PC-3 (cell line): ENCODE measurements at regions not wholly inside any gene's neighbourhood (a gene's known extent, or its start where the extent isn't known, plus 50 kb on each side); places are given as distances from the start of the nearest gene placed in this dataset.

Experiments used
- ATAC-seq: fragments of 200-7000 bp; cut with Tn5 transposase; 2 replicates; pipeline ENCODE4 v1.9.1; 2020; ENCODE audit warnings: mild to moderate bottlenecking, moderate library complexity
- BruUV-seq: library from RNA; stranded (reverse); fragments of 400-500 nt; replicated peaks from 2 replicates; lab custom pipeline; 2021; lab: Mats Ljungman, UMichigan
- CTCF ChIA-PET: fragments of 300-600 bp; sonication (Branson Sonifier 250); formaldehyde crosslinking; loops from one replicate; lab custom pipeline; 2022; ENCODE audit warnings: antibody characterized with exemption; lab: Charles Lee
- POLR2A ChIA-PET: fragments of 300-600 bp; sonication (Branson Sonifier 250); formaldehyde crosslinking; loops from one replicate; lab custom pipeline; 2022; ENCODE audit warnings: antibody characterized with exemption; ENCODE audit not compliant: unreplicated experiment; lab: Charles Lee
- DNase-seq: peaks from one replicate; pipeline ENCODE4 v3.0.0-alpha.2; 2015
- H2AFZ ChIP-seq: fragments of 300-600 bp; sonication (generic); 2 replicates; pipeline ENCODE4 v1.6.0; 2016; ENCODE audit warnings: antibody characterized with exemption, low read length
- H3F3A ChIP-seq: fragments of 300-600 bp; sonication (generic); one replicate; pipeline ENCODE4 v1.6.0; 2017; ENCODE audit warnings: antibody characterized with exemption, low read length, control low read depth, mild to moderate bottlenecking; ENCODE audit not compliant: unreplicated experiment
- H3K27ac ChIP-seq: fragments of 300-600 bp; sonication (generic); 2 replicates; pipeline ENCODE4 v1.5.1; 2016; ENCODE audit warnings: mild to moderate bottlenecking, low read length
- H3K27me3 ChIP-seq: fragments of 300-600 bp; sonication (generic); 2 replicates; pipeline ENCODE4 v1.6.1; 2016; ENCODE audit warnings: low read length, mixed read lengths
- H3K36me3 ChIP-seq: fragments of 300-600 bp; sonication (generic); 2 replicates; pipeline ENCODE4 v1.6.1; 2016; ENCODE audit warnings: low read depth, mixed run types, low read length, mixed read lengths
- H3K4me1 ChIP-seq: fragments of 300-600 bp; sonication (generic); 2 replicates; pipeline ENCODE4 v1.5.1; 2016; ENCODE audit warnings: low read length; ENCODE audit not compliant: insufficient read depth
- H3K4me2 ChIP-seq: fragments of 300-600 bp; sonication (generic); 2 replicates; pipeline ENCODE4 v1.6.0; 2016; ENCODE audit warnings: low read length
- H3K4me3 ChIP-seq: fragments of 300-600 bp; sonication (generic); 2 replicates; pipeline ENCODE4 v1.5.1; 2016; ENCODE audit warnings: mild to moderate bottlenecking, low read length, mixed read lengths
- H3K79me2 ChIP-seq: fragments of 300-600 bp; sonication (generic); 2 replicates; pipeline ENCODE4 v1.6.1; 2017; ENCODE audit warnings: low read length, mixed read lengths
- H3K9ac ChIP-seq: fragments of 300-600 bp; sonication (generic); 2 replicates; pipeline ENCODE4 v1.6.0; 2016; ENCODE audit warnings: mild to moderate bottlenecking, low read length
- H3K9me2 ChIP-seq: fragments of 300-600 bp; sonication (generic); replicated peaks from 2 replicates; pipeline ENCODE4 v1.6.1; 2016; ENCODE audit warnings: mixed run types, low read length, mixed read lengths
- H3K9me3 ChIP-seq: fragments of 300-600 bp; sonication (generic); 2 replicates; pipeline ENCODE4 v1.6.1; 2016; ENCODE audit warnings: low read length, mixed read lengths
- H4K20me1 ChIP-seq: fragments of 300-600 bp; sonication (generic); 2 replicates; pipeline ENCODE4 v1.6.1; 2016; ENCODE audit warnings: low read length, mixed read lengths
- EZH2 ChIP-seq: fragments of 300-600 bp; sonication (generic); IDR thresholded peaks from one replicate; pipeline ENCODE4 v1.6.1; 2017; ENCODE audit warnings: antibody characterized with exemption, mild to moderate bottlenecking, low read length; ENCODE audit not compliant: unreplicated experiment
- EZH2phosphoT487 ChIP-seq: fragments of 300-600 bp; sonication (generic); IDR thresholded peaks from 2 replicates; pipeline ENCODE4 v1.6.1; 2018; ENCODE audit warnings: mild to moderate bottlenecking, antibody characterized with exemption, low read length, borderline replicate concordance
- intact Hi-C: fragments of 100-400 bp; cut with micrococcal nuclease; formaldehyde crosslinking; loops from 2 replicates; pipeline ENCODE4 v1.9.0; 2023
- TF ChIP-seq, protein P1 (sequence below): fragments of 300-600 bp; sonication (generic); conservative IDR thresholded peaks from 2 replicates; pipeline ENCODE4 v1.5.1; 2017; ENCODE audit warnings: antibody characterized with exemption, low read depth, mild to moderate bottlenecking, low read length

DNA sequence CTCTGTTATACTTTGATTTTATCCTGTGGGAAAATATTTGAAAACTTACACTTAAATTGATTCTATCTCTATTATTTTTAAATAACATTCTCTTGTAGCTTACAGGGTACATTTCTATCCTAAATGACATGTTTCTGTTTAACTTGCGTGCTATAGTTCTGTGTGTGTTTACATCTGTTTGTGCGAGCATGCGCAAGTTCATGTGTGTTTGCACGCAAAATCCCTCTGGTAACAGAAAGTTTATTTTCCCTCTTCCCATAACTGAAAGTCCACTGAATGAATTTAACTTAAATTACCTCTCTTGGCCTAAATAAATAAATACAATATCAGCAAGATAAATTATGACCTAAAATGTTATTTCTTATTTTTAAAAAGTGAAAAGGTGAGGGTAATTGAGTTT is 117.3 kb upstream of the NEO1 start:
- intact Hi-C loops = no loop called here
- Histone ChIP-seq H3K27me3 (peaks cover 42% of the 10 kb centered on the region), H3K27ac (no peak overlapping the region), H4K20me1 (no peaks in the 10 kb centered on the region), H3K79me2 (no peaks in the 10 kb centered on the region), H3K4me2 (no peak overlapping the region), H3K9me3 (no peaks in the 10 kb centered on the region), H3K4me3 (no peak overlapping the region), H3K9ac (no peak overlapping the region), H3K9me2 (no peaks in the 10 kb centered on the region), H3K4me1 (no peaks in the 10 kb centered on the region), H2AFZ (no peak overlapping the region), H3F3A (no peaks in the 10 kb centered on the region), H3K36me3 (no peaks in the 10 kb centered on the region)
- no peak for DNase-seq
- POLR2A ChIA-PET = no interaction called here
- no peak for ATAC-seq
- CTCF ChIA-PET = no interaction called here
- BruUV-seq = no TSS peak
- TF ChIP-seq EZH2phosphoT487 = no peak
- TF ChIP-seq, protein P1, sequence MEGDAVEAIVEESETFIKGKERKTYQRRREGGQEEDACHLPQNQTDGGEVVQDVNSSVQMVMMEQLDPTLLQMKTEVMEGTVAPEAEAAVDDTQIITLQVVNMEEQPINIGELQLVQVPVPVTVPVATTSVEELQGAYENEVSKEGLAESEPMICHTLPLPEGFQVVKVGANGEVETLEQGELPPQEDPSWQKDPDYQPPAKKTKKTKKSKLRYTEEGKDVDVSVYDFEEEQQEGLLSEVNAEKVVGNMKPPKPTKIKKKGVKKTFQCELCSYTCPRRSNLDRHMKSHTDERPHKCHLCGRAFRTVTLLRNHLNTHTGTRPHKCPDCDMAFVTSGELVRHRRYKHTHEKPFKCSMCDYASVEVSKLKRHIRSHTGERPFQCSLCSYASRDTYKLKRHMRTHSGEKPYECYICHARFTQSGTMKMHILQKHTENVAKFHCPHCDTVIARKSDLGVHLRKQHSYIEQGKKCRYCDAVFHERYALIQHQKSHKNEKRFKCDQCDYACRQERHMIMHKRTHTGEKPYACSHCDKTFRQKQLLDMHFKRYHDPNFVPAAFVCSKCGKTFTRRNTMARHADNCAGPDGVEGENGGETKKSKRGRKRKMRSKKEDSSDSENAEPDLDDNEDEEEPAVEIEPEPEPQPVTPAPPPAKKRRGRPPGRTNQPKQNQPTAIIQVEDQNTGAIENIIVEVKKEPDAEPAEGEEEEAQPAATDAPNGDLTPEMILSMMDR = no peak
- no peak for TF ChIP-seq EZH2

DNA sequence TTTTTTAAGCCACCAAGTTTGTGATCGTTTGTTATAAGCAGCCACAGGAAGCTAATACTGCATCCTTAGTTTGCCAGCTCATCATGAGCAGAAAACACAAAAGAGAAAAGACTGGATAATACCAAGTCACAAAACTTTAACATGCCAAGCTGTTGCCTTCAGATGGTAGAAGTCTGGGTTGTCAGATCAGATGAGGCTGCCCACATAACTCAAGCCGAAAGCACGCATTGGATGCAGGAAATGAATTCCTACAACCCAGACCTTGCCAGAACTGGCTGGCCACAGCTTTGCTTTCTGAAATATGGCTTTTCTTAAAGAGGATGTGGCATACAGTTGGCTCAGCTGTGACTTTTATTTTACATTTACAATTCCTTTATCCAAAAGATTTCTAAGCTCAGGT is 118.3 kb upstream of the NEO1 start:
- CTCF ChIA-PET = no interaction called here

DNA sequence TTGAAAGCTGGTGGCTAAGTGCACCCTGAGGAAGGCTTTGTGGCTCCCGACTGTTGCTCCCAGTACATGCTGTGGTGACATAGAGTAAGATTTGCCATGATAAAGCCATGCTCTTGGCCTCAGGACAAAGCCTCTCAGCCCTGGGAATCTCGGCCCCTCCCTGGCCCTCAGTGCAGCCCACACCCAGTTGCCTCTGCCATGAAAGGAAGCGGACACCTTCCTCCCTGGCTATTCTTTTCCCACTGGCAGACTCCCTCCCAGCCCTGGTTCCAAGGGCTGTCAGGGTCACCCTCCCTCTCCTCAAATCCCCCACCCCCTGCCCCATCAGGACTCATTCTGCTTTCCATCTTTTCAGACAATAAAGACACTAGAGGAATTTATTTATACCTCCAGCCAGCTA is 119.8 kb upstream of the NEO1 start:
- Histone ChIP-seq H3K9me2 (no peaks in the 10 kb centered on the region), H3K9me3 (no peaks in the 10 kb centered on the region), H4K20me1 (no peaks in the 10 kb centered on the region), H3K4me3 (no peak overlapping the region), H3K27ac (no peak overlapping the region), H2AFZ (no peak overlapping the region), H3F3A (no peaks in the 10 kb centered on the region), H3K27me3 (peaks cover 51% of the 10 kb centered on the region), H3K9ac (no peak overlapping the region), H3K79me2 (no peaks in the 10 kb centered on the region), H3K4me2 (no peak overlapping the region), H3K4me1 (no peaks in the 10 kb centered on the region), H3K36me3 (no peaks in the 10 kb centered on the region)
- DNase-seq (no peak), ATAC-seq (no peak)
- intact Hi-C loops = no loop called here
- BruUV-seq = no TSS peak
- no peak for TF ChIP-seq EZH2
- TF ChIP-seq, protein P1 = no peak
- TF ChIP-seq EZH2phosphoT487 = no peak
- POLR2A ChIA-PET = no interaction called here
- CTCF ChIA-PET = no interaction called here

More for the DNA sequence above, 118.3 kb upstream of the NEO1 start:
- intact Hi-C loops = no loop called here
- Histone ChIP-seq H3K9ac (no peak overlapping the region), H3K36me3 (no peaks in the 10 kb centered on the region), H3K9me2 (no peaks in the 10 kb centered on the region), H3K27ac (no peak overlapping the region), H4K20me1 (no peaks in the 10 kb centered on the region), H3K4me2 (no peak overlapping the region), H2AFZ (no peak overlapping the region), H3K27me3 (peaks cover 48% of the 10 kb centered on the region), H3K79me2 (no peaks in the 10 kb centered on the region), H3K9me3 (no peaks in the 10 kb centered on the region), H3F3A (no peaks in the 10 kb centered on the region), H3K4me1 (no peaks in the 10 kb centered on the region), H3K4me3 (no peak overlapping the region)
- TF ChIP-seq, protein P1 = no peak
- no peak for TF ChIP-seq EZH2
- no peak for TF ChIP-seq EZH2phosphoT487
- DNase-seq (no peak), ATAC-seq (no peak)
- POLR2A ChIA-PET = no interaction called here
- BruUV-seq = no TSS peak
